ENCODE measurements at regions not wholly inside any gene's neighbourhood (a gene's known extent, or its start where the extent isn't known, plus 50 kb on each side); places are given as distances from the start of the nearest gene placed in this dataset.
"Not testable (repeated sequence)": the region's sequence is repeated elsewhere in the genome, so short reads cannot be mapped to it uniquely, and the experiment has no call there.

DNA sequence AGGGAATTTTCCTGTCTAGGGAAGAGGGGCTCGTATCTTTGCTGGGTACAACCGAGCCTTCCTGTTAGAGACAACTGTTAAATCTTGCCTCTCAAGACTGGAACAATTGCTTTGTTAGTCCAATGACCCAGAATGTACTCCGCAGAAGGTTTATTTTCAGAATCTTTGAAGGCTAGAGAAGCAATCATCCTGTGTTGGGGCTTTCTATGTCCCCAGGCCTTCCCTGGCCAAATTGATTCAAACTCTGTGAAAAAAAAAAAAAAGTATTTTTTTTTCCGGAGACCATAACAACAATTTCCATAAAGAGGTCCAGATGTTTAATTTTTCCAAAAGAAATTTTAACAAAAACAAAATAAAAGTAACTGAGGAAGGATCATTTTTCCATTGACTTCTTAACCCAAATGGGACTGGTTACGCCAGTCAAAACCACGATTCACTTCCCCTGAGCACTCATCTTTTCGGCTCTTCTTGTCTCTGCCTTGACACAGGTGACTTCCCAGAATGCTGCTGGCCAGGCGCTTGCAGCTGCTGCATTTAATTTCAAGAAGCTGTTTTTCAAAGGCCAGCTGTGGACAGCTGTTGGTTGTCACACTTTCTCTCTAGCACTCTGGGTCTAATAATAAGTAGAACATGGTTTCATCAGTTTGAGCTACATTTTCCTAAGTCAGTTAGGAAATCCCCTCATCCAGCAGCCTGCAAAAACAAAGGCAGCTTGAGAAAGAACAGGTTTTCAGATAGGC is 81.6 kb upstream of the MANSC4 start:
- H3K4me3 ChIP-seq = no peak overlapping the region
- peak; percentile 46 for ATAC-seq
- no peaks in the 10 kb centered on the region for H3K4me1 ChIP-seq (ENCODE audit: low read depth)

DNA sequence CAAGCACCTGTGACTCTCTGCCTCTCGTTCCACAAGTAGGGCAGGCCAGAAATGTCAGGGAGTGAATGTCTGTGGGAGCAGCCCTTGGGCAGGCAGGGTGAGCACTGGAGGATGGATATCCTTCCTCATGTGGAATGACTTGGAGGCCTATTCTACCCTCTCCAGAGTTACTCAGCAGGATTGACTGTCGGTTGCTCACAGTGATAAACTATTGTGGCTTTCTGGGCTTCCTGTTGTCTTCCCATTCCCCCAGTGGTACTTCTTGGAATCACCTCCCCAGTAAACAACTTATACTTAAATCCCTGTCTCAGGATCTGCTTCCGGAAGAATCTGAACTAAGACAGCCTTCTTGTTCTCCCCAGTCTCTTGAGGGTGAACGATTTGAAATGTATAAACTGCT is 79.6 kb upstream of the MANSC4 start:
- H3K36me3 ChIP-seq (ENCODE audit: low read depth) = no peaks in the 10 kb centered on the region
- no peaks in the 10 kb centered on the region for H3K9me3 ChIP-seq
- intact Hi-C loops (cut with DNase I, micrococcal nuclease) = no loop called here
- TF ChIP-seq, protein P1, sequence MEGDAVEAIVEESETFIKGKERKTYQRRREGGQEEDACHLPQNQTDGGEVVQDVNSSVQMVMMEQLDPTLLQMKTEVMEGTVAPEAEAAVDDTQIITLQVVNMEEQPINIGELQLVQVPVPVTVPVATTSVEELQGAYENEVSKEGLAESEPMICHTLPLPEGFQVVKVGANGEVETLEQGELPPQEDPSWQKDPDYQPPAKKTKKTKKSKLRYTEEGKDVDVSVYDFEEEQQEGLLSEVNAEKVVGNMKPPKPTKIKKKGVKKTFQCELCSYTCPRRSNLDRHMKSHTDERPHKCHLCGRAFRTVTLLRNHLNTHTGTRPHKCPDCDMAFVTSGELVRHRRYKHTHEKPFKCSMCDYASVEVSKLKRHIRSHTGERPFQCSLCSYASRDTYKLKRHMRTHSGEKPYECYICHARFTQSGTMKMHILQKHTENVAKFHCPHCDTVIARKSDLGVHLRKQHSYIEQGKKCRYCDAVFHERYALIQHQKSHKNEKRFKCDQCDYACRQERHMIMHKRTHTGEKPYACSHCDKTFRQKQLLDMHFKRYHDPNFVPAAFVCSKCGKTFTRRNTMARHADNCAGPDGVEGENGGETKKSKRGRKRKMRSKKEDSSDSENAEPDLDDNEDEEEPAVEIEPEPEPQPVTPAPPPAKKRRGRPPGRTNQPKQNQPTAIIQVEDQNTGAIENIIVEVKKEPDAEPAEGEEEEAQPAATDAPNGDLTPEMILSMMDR (IDR thresholded peaks at IDR 0.05) = no peak
- no peak overlapping the region for H3K4me3 ChIP-seq
- ATAC-seq (no peak), DNase-seq (no peak)
- H3K4me1 ChIP-seq (ENCODE audit: low read depth) = no peaks in the 10 kb centered on the region

More for the DNA sequence above, 81.6 kb upstream of the MANSC4 start:
- TF ChIP-seq, protein P1 (IDR thresholded peaks at IDR 0.05) = no peak
- intact Hi-C loops (cut with DNase I, micrococcal nuclease) = no loop called here
- Histone ChIP-seq H3K9me3 (no peaks in the 10 kb centered on the region), H3K36me3 (ENCODE audit: low read depth) (no peaks in the 10 kb centered on the region)
- DNase-seq = peak in 2 of 3 donors; percentile 25 to 65

DNA sequence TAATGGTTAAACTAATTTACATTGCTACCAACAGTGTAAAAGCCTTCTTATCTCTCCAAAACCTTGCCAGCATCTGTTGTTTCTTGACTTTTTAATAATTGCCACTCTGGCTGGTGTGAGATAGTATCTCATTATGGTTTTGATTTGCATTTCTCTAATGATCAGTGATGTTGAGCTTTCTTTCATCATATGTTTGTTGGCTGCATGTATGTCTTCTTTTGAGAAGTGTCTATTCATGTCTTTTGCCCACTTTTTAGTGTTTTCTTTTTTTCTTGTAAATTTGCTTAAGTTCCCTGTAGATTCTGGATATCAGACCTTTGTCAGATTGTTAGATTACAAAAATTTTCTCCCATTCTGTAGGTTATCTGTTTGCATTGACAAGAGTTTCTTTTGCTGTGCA is 77.0 kb upstream of the MANSC4 start:
- H3K9me3 ChIP-seq; H3K36me3 ChIP-seq (ENCODE audit: low read depth); intact Hi-C loops (cut with DNase I, micrococcal nuclease); H3K4me1 ChIP-seq (ENCODE audit: low read depth); ATAC-seq; DNase-seq; H3K4me3 ChIP-seq: not testable (repeated sequence)

DNA sequence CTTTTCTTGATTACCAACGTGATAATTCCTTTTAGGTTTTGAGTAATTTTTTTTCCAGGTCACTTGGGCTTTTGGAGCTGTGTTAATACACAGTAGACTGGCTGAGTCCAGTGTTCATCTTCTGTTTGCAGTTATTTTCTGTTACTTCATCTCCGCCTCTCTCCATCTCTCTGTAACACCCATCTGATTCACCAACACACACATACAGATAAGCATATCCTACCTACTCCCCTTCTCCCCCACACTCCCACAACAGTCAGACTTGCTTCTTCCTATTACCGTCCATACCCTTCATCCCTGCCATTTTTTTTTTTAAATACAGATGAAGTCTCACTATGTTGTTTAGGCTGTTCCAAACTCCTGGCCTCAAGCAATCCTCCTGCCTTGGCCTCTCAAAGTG is 72.7 kb upstream of the MANSC4 start:
- ATAC-seq = no peak
- intact Hi-C loops (cut with DNase I, micrococcal nuclease) = no loop called here
- TF ChIP-seq, protein P1 (IDR thresholded peaks at IDR 0.05) = no peak
- no peak overlapping the region for H3K4me3 ChIP-seq
- H3K36me3 ChIP-seq (ENCODE audit: low read depth) = no peaks in the 10 kb centered on the region
- no peaks in the 10 kb centered on the region for H3K9me3 ChIP-seq
- no peak for DNase-seq
- no peaks in the 10 kb centered on the region for H3K4me1 ChIP-seq (ENCODE audit: low read depth)
